ENCODE measurements at regions not wholly inside any gene's neighbourhood (a gene's known extent, or its start where the extent isn't known, plus 50 kb on each side); places are given as distances from the start of the nearest gene placed in this dataset.

- TF ChIP-seq EED (CRISPR knock-in tag; IDR thresholded peaks at IDR 0.05) (no peak), CTCF (CRISPR knock-in tag; IDR thresholded peaks at IDR 0.05) (no peak), ASH2L (IDR thresholded peaks at IDR 0.05; ENCODE audit: insufficient read length, low read depth, low read length) (no peak), ZNF580 (CRISPR knock-in tag; IDR thresholded peaks at IDR 0.05; ENCODE audit: borderline replicate concordance, low read depth) (no peak), EZH2 (conservative IDR thresholded peaks at IDR 0.05; ENCODE audit: low read depth, low read length) (no peak), ZNF282 (IDR thresholded peaks at IDR 0.05; ENCODE audit: partially characterized antibody) (no peak), NCOA5 (CRISPR knock-in tag; IDR thresholded peaks at IDR 0.05) (no peak), ARID4A (CRISPR knock-in tag; IDR thresholded peaks at IDR 0.05; ENCODE audit: borderline replicate concordance) (no peak)
These were observed 331.2 kb upstream of the FBXO33 start for GRCh38 chr14:39763402-39763890.

Measured in HepG2 (cell line).